Skeletal muscle satellite cell (primary cell): ENCODE measurements at regions not wholly inside any gene's neighbourhood (a gene's known extent, or its start where the extent isn't known, plus 50 kb on each side); places are given as distances from the start of the nearest gene placed in this dataset.
"Not testable (repeated sequence)": the region's sequence is repeated elsewhere in the genome, so short reads cannot be mapped to it uniquely, and the experiment has no call there.

Source experiments
- H3K27me3 ChIP-seq: 2 replicates; pipeline ENCODE4 v1.7.0; 2013; ENCODE audit warnings: low read length; ENCODE audit not compliant: control insufficient read depth, insufficient read depth
- H3K36me3 ChIP-seq: 2 replicates; pipeline ENCODE4 v1.7.0; 2013; ENCODE audit warnings: mild to moderate bottlenecking, control low read depth, low read length; ENCODE audit not compliant: insufficient read depth
- H3K4me1 ChIP-seq: 2 replicates; pipeline ENCODE4 v1.7.0; 2013; ENCODE audit warnings: low read length; ENCODE audit not compliant: control insufficient read depth, insufficient read depth
- H3K4me2 ChIP-seq: 2 replicates; pipeline ENCODE4 v1.7.0; 2013; ENCODE audit warnings: mild to moderate bottlenecking, low read length
- H3K4me3 ChIP-seq: 2 replicates; pipeline ENCODE4 v1.7.0; 2013; ENCODE audit warnings: low read length
- H3K9ac ChIP-seq: 2 replicates; pipeline ENCODE4 v1.7.0; 2013; ENCODE audit warnings: mild to moderate bottlenecking, low read depth, low read length, moderate library complexity
- H3K9me3 ChIP-seq: replicated peaks from 2 replicates; pipeline ENCODE4 v1.7.0; 2013; ENCODE audit warnings: mild to moderate bottlenecking, control low read depth, low read length

DNA sequence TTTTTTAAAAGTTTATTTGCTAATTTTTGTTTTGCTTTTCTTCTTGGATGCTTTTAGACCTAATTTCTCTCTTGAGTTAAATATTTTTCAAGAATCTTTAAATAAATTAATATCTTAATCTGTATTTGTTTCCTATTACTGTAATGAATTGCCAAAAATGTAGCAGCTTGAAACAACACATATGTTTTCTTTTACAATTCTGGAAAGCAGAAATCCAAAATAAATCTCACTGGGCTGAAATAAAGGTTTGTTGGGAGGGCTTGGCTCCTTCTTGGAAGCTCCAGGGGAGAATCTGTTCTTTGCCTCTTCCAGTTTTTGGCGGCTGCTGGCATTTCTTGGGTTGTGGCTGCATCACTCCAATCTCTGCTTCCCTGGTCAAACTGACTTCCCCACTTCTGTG is 658.1 kb upstream of the ARRDC3 start:
- Histone ChIP-seq H3K27me3 (peaks cover 4% of the 10 kb centered on the region), H3K36me3 (no peaks in the 10 kb centered on the region), H3K4me3 (no peak overlapping the region), H3K4me2 (no peak overlapping the region), H3K4me1 (no peaks in the 10 kb centered on the region), H3K9me3 (no peaks in the 10 kb centered on the region), H3K9ac (no peak overlapping the region)

DNA sequence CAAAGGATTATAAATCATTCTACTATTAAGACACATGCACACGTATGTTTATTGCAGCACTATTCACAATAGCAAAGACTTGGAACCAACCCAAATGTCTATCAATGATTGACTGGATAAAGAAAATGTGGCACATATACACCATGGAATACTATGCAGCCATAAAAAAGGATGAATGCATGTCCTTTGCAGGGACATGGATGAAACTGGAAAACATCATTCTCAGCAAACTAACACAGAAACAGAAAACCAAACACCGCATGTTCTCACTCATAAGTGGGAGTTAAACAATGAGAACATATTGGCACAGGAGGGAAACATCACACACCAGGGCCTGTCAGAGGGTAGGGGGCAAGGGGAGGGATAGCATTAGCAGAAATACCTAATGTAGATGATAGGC is 646.7 kb upstream of the ARRDC3 start:
- not testable (repeated sequence) for H3K9ac ChIP-seq, H3K4me3 ChIP-seq, H3K4me1 ChIP-seq, H3K9me3 ChIP-seq, H3K4me2 ChIP-seq, H3K36me3 ChIP-seq
- peaks cover 10% of the 10 kb centered on the region for H3K27me3 ChIP-seq

DNA sequence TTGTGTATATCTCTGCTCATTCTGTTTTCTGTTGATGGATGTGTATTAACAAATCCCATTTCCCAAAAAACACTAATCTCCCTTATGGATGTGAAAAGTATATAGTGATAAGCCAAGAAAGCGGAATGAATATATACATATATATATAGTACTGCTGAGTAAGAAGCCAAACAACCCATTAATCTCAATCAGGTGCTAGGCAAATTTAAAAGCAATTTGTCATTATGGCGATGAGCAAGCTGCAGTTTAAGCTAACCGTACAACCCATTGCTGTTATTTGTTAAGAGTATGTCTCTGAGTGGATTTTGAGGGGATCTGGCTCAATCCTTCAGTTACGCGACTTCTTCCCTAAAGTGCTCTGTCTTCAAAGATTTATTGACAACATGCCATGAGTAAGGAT is 640.4 kb upstream of the ARRDC3 start:
- H3K4me3 ChIP-seq: no peak overlapping the region

GRCh38 chr5:92023141-92023471 is 640.0 kb upstream of the ARRDC3 start:
- Histone ChIP-seq H3K4me3 (no peak overlapping the region), H3K9me3 (no peaks in the 10 kb centered on the region), H3K9ac (no peak overlapping the region), H3K36me3 (no peaks in the 10 kb centered on the region), H3K4me2 (no peak overlapping the region), H3K27me3 (no peaks in the 10 kb centered on the region), H3K4me1 (peaks cover 11% of the 10 kb centered on the region)

More for the DNA sequence above, 640.4 kb upstream of the ARRDC3 start:
- Histone ChIP-seq H3K36me3 (no peaks in the 10 kb centered on the region), H3K4me2 (no peak overlapping the region), H3K4me1 (peaks cover 10% of the 10 kb centered on the region), H3K9ac (no peak overlapping the region), H3K9me3 (no peaks in the 10 kb centered on the region), H3K27me3 (no peaks in the 10 kb centered on the region)

GRCh38 chr5:92022415-92023140 is 639.5 kb upstream of the ARRDC3 start:
- H3K9me3 ChIP-seq: no peaks in the 10 kb centered on the region
- peaks cover 11% of the 10 kb centered on the region for H3K4me1 ChIP-seq
- no peaks in the 10 kb centered on the region for H3K36me3 ChIP-seq
- H3K4me3 ChIP-seq: no peak overlapping the region
- no peak overlapping the region for H3K9ac ChIP-seq
- H3K4me2 ChIP-seq: no peak overlapping the region
- H3K27me3 ChIP-seq: no peaks in the 10 kb centered on the region

DNA sequence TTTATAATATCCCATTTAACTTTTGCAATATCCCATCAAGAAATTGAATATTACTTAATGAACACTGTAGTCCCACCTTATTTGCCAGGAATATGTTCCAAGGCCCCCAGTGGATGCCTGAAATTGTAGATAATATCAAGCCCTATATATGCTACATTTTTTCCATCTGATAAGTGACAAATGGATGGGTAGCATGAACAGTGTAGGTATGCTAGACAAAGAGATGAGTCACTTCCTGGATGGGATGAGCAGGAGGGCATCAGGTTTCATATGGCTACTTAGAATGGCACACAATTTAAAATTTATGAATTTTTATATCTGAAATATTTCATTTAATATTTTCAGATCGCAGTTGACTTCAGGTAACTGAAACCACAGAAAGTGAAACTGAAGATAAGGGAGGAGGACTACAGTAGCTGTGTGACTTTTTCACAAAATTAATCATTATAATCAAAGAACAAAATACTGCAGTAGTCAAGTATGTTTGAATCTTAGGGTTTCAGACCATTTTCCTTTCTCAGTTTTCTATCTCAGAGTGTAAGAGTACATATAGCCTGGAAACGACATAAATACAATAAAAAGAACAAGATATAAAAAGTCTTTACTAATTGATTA is 636.4 kb upstream of the ARRDC3 start:
- Histone ChIP-seq H3K36me3 (no peaks in the 10 kb centered on the region), H3K4me1 (peaks cover 16% of the 10 kb centered on the region), H3K4me2 (no peak overlapping the region), H3K4me3 (no peak overlapping the region), H3K9ac (no peak overlapping the region), H3K9me3 (no peaks in the 10 kb centered on the region), H3K27me3 (no peaks in the 10 kb centered on the region)

- Histone ChIP-seq H3K9ac (peak overlapping the region; percentile 38), H3K4me1 (peaks cover 16% of the 10 kb centered on the region), H3K4me3 (no peak overlapping the region)
Observed at GRCh38 chr5:92017776-92018175, 634.7 kb upstream of the ARRDC3 start.

GRCh38 chr5:92011845-92012244 is 628.7 kb upstream of the ARRDC3 start:
- not testable (repeated sequence) for H3K36me3 ChIP-seq, H3K4me3 ChIP-seq, H3K4me2 ChIP-seq, H3K9ac ChIP-seq, H3K9me3 ChIP-seq, H3K27me3 ChIP-seq, H3K4me1 ChIP-seq

More at GRCh38 chr5:92017776-92018175, 634.7 kb upstream of the ARRDC3 start:
- H3K4me2 ChIP-seq: no peak overlapping the region
- H3K9me3 ChIP-seq: no peaks in the 10 kb centered on the region
- no peaks in the 10 kb centered on the region for H3K27me3 ChIP-seq
- no peaks in the 10 kb centered on the region for H3K36me3 ChIP-seq

GRCh38 chr5:92003806-92004205 is 620.7 kb upstream of the ARRDC3 start:
- no peaks in the 10 kb centered on the region for H3K9me3 ChIP-seq

GRCh38 chr5:92002721-92003274 is 619.7 kb upstream of the ARRDC3 start:
- Histone ChIP-seq H3K4me3 (no peak overlapping the region), H3K4me1 (no peaks in the 10 kb centered on the region), H3K27me3 (no peaks in the 10 kb centered on the region), H3K9ac (no peak overlapping the region), H3K4me2 (no peak overlapping the region), H3K9me3 (no peaks in the 10 kb centered on the region), H3K36me3 (no peaks in the 10 kb centered on the region)

More at GRCh38 chr5:92003806-92004205, 620.7 kb upstream of the ARRDC3 start:
- Histone ChIP-seq H3K9ac (no peak overlapping the region), H3K4me1 (no peaks in the 10 kb centered on the region), H3K36me3 (no peaks in the 10 kb centered on the region), H3K4me3 (no peak overlapping the region), H3K4me2 (no peak overlapping the region), H3K27me3 (no peaks in the 10 kb centered on the region)

DNA sequence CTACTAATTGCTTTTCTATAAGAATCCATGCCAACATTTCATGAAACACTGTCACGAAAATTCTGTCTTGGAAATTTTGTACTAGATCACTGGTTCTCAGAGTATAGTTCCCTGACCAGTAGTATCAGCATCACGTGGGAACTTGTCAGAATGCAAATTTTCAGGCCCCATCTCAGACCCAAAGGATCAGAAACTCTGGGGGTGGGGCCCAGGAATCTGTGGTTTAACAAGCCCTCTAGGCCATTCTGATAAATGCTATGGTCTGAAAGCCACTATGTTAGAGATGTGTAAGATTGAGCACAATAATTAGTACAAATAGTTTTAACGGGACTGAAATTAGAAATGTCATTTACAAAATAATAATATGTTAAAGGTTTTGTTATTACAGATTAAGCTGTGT is 615.7 kb upstream of the ARRDC3 start:
- H3K27me3 ChIP-seq: no peaks in the 10 kb centered on the region
- H3K4me2 ChIP-seq: no peak overlapping the region
- no peak overlapping the region for H3K4me3 ChIP-seq
- no peak overlapping the region for H3K9ac ChIP-seq
- no peaks in the 10 kb centered on the region for H3K4me1 ChIP-seq
- H3K36me3 ChIP-seq: no peaks in the 10 kb centered on the region
- no peaks in the 10 kb centered on the region for H3K9me3 ChIP-seq

DNA sequence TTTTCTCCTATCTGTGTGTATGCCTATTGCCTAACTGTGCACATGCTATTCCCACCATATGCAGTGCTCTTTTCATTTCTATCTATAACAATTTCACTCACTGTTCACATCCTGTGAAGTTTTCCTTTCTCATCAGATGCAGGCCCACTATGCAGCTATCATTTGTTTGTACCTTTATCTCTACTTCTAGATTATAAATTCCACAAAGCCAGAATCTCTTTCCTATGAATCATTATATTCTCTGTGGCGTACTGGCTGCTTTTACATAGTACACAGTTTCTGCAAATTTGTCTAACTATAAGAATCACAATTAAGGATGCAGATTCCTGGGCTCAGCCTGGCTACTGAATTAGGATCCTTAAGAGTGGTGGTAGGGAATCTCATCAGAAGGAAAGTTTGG is 600.8 kb upstream of the ARRDC3 start:
- Histone ChIP-seq H3K27me3 (peaks cover 7% of the 10 kb centered on the region), H3K4me3 (no peak overlapping the region), H3K4me1 (no peaks in the 10 kb centered on the region), H3K36me3 (no peaks in the 10 kb centered on the region), H3K9ac (no peak overlapping the region), H3K4me2 (no peak overlapping the region), H3K9me3 (no peaks in the 10 kb centered on the region)
